Peyer's patch (tissue), 4 donors: ENCODE measurements at regions not wholly inside any gene's neighbourhood (a gene's known extent, or its start where the extent isn't known, plus 50 kb on each side); places are given as distances from the start of the nearest gene placed in this dataset.

ENCODE experiments used
- DNase-seq, 3 donors: peaks; one replicate each; pipeline ENCODE4 v3.0.0-alpha.2; 2017 to 2019
- H3K27ac ChIP-seq, 4 donors: fragments of 200-600 bp; sonication (generic); one replicate each; pipeline ENCODE4 v1.5.1; 2016 to 2019
- H3K27me3 ChIP-seq, 2 donors: fragments of 200-600 bp; sonication (generic); one replicate each; pipeline ENCODE4 v1.5.1; 2019
- H3K36me3 ChIP-seq, 3 donors: fragments of 200-600 bp; sonication (generic); one replicate each; pipeline ENCODE4 v1.5.1; 2016 to 2019
- H3K4me1 ChIP-seq, 4 donors: fragments of 200-600 bp; sonication (generic); one replicate each; pipeline ENCODE4 v1.5.1; 2016 to 2019
- H3K4me3 ChIP-seq, 4 donors: fragments of 200-600 bp; sonication (generic); 1 replicate in 3 of 4; 2 replicates in 1 of 4; pipeline ENCODE4 v1.5.1; 2016 to 2019; ENCODE audit warnings: mild to moderate bottlenecking in 1 of 4
- H3K9me3 ChIP-seq, 4 donors: fragments of 200-600 bp; sonication (generic); one replicate each; pipeline ENCODE4 v1.5.1; 2016 to 2019; ENCODE audit warnings: mild to moderate bottlenecking in 1 of 4
- POLR2A ChIP-seq, 2 donors: fragments of 450-650 bp; IDR thresholded peaks; one replicate each; pipeline ENCODE4 v1.5.1; 2017; ENCODE audit warnings: antibody characterized with exemption in 2 of 2, mild to moderate bottlenecking in 2 of 2, moderate library complexity in 2 of 2
- TF ChIP-seq, protein P1 (sequence below), 6 experiments: fragments of 450-650 bp in 4 of 6; fragments of 200-600 bp in 2 of 6; sonication (generic) in 1 of 6; IDR thresholded peaks; one replicate each; pipeline ENCODE4 v1.5.1; 2017 to 2019; ENCODE audit warnings: antibody characterized with exemption in 6 of 6, mild to moderate bottlenecking in 3 of 6, moderate library complexity in 1 of 6

DNA sequence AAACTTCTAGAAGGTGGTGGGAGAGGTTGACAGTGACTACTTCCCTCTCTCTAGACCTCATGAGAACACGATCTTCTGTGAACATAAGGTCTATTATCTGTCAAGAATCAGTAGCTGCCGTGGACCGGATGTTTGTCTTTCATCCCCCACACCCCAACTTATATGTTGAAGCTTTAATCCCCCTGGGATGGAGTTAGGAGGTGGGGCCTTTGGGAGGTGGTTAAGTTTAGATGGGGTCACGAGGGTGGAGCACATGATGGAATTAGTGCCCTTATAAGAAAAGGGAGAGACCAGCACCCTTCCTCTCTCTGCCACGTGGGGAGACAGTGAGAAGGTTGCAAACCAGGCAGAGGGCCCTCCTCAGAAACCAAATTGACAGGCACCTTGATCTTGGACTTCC, 409.1 kb downstream of the QKI start:
- H3K27ac ChIP-seq, result no peak overlapping the region

GRCh38 chr6:163820745-163821458, 406.4 kb downstream of the QKI start:
- no peak for TF ChIP-seq POLR2A (IDR thresholded peaks at IDR 0.05)
- TF ChIP-seq, protein P1, sequence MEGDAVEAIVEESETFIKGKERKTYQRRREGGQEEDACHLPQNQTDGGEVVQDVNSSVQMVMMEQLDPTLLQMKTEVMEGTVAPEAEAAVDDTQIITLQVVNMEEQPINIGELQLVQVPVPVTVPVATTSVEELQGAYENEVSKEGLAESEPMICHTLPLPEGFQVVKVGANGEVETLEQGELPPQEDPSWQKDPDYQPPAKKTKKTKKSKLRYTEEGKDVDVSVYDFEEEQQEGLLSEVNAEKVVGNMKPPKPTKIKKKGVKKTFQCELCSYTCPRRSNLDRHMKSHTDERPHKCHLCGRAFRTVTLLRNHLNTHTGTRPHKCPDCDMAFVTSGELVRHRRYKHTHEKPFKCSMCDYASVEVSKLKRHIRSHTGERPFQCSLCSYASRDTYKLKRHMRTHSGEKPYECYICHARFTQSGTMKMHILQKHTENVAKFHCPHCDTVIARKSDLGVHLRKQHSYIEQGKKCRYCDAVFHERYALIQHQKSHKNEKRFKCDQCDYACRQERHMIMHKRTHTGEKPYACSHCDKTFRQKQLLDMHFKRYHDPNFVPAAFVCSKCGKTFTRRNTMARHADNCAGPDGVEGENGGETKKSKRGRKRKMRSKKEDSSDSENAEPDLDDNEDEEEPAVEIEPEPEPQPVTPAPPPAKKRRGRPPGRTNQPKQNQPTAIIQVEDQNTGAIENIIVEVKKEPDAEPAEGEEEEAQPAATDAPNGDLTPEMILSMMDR (IDR thresholded peaks at IDR 0.05), result no peak
- Histone ChIP-seq H3K36me3 (no peaks in the 10 kb centered on the region), H3K4me3 (no peak overlapping the region), H3K9me3 (no peaks in the 10 kb centered on the region), H3K4me1 (no peaks in the 10 kb centered on the region), H3K27ac (no peak overlapping the region), H3K27me3 (no peaks in the 10 kb centered on the region)
- DNase-seq, result no peak

More for the DNA sequence above, 409.1 kb downstream of the QKI start:
- no peak for TF ChIP-seq POLR2A (IDR thresholded peaks at IDR 0.05)
- TF ChIP-seq, protein P1 (IDR thresholded peaks at IDR 0.05), result no peak
- no peaks in the 10 kb centered on the region for H3K27me3 ChIP-seq
- DNase-seq, result no peak
- no peaks in the 10 kb centered on the region for H3K9me3 ChIP-seq
- no peaks in the 10 kb centered on the region for H3K36me3 ChIP-seq
- no peak overlapping the region for H3K4me3 ChIP-seq
- no peaks in the 10 kb centered on the region for H3K4me1 ChIP-seq

DNA sequence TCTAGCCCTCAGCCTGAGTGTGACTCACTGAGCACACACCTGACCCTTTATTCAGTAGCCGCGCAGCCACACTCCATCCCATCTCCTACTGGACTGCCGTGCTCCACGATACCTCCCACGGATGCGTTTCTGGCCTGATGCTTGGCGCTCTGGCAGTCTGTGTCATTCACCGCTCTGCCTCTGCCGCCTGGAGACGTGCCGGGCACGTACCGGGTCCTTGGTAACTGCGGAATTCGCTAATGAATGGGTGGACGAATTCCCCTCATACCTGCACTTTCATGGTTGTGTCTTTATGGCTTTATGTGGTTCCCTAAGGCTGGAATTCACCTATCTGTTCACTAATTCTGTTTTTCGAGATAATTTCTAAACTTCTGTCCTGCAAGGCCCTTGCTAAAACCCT, 405.7 kb downstream of the QKI start:
- H3K4me1 ChIP-seq, result no peaks in the 10 kb centered on the region
- no peaks in the 10 kb centered on the region for H3K27me3 ChIP-seq
- H3K9me3 ChIP-seq, result no peaks in the 10 kb centered on the region
- H3K4me3 ChIP-seq, result no peak overlapping the region
- no peaks in the 10 kb centered on the region for H3K36me3 ChIP-seq
- DNase-seq, result no peak
- TF ChIP-seq POLR2A (IDR thresholded peaks at IDR 0.05), result no peak
- TF ChIP-seq, protein P1 (IDR thresholded peaks at IDR 0.05), result no peak
- H3K27ac ChIP-seq, result no peak overlapping the region

GRCh38 chr6:163818719-163819118, 404.2 kb downstream of the QKI start:
- no peaks in the 10 kb centered on the region for H3K4me1 ChIP-seq
- TF ChIP-seq, protein P1 (IDR thresholded peaks at IDR 0.05), result no peak
- no peak for TF ChIP-seq POLR2A (IDR thresholded peaks at IDR 0.05)

GRCh38 chr6:163816441-163816840, 401.9 kb downstream of the QKI start:
- Histone ChIP-seq H3K4me3 (no peak overlapping the region), H3K27ac (no peak overlapping the region), H3K36me3 (no peaks in the 10 kb centered on the region), H3K27me3 (no peaks in the 10 kb centered on the region), H3K9me3 (peaks cover 0 to 4% (median 0%) of the 10 kb centered on the region in 4 donors), H3K4me1 (no peaks in the 10 kb centered on the region)
- no peak for TF ChIP-seq POLR2A (IDR thresholded peaks at IDR 0.05)
- TF ChIP-seq, protein P1 (IDR thresholded peaks at IDR 0.05), result no peak
- no peak for DNase-seq

More at GRCh38 chr6:163818719-163819118, 404.2 kb downstream of the QKI start:
- no peak for DNase-seq
- H3K27me3 ChIP-seq, result no peaks in the 10 kb centered on the region
- no peaks in the 10 kb centered on the region for H3K36me3 ChIP-seq
- H3K27ac ChIP-seq, result no peak overlapping the region
- no peak overlapping the region for H3K4me3 ChIP-seq
- peaks cover 0 to 2% (median 0%) of the 10 kb centered on the region in 4 donors for H3K9me3 ChIP-seq
